ENCODE measurements at regions not wholly inside any gene's neighbourhood (a gene's known extent, or its start where the extent isn't known, plus 50 kb on each side); places are given as distances from the start of the nearest gene placed in this dataset.

DNA sequence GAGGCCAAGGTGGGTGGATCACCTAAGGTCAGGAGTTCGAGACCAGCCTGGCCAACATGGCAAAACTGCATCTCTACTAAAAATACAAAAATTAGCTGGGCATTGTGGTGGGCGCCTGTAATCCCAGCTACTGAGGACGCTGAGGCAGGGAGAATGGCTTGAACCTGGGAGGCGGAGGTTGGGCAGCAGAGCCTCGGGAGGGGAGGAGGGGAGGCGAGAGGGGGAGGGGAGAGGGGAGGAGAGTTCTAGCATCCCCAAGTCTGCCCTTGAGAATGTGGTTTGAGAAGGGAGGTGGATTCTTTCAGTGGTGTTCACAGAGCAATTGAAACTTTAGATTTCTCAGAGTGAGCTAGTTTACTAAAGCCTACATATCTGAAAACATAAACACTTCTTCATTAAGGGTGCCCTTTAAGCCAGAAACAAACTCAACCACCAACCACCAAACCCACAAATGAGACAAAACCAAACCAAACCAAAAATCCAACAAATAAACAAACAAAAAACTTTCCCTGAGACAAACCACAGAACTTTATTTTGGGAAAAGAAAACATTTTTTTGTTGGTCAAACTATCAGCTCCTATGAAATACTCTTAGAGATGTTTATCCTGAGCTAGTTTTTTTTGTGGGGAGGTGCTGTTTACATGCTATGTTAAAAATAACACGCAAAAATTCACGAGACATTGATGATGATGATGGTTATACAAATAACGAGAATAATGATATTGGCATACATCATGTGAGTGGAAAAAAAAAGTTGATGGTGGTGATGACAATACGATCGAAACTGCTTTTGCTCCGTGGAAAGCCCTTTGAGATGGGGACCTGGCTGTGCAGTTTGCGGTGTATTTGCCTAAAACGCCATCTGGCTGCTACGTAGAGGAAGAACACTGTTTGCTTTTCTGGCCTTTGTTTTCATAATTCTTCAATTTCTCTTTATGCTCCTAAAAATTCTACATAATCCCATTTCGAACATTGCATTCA lies 98.2 kb upstream of the PRKX start (continued):
- TF ChIP-seq, protein P1, sequence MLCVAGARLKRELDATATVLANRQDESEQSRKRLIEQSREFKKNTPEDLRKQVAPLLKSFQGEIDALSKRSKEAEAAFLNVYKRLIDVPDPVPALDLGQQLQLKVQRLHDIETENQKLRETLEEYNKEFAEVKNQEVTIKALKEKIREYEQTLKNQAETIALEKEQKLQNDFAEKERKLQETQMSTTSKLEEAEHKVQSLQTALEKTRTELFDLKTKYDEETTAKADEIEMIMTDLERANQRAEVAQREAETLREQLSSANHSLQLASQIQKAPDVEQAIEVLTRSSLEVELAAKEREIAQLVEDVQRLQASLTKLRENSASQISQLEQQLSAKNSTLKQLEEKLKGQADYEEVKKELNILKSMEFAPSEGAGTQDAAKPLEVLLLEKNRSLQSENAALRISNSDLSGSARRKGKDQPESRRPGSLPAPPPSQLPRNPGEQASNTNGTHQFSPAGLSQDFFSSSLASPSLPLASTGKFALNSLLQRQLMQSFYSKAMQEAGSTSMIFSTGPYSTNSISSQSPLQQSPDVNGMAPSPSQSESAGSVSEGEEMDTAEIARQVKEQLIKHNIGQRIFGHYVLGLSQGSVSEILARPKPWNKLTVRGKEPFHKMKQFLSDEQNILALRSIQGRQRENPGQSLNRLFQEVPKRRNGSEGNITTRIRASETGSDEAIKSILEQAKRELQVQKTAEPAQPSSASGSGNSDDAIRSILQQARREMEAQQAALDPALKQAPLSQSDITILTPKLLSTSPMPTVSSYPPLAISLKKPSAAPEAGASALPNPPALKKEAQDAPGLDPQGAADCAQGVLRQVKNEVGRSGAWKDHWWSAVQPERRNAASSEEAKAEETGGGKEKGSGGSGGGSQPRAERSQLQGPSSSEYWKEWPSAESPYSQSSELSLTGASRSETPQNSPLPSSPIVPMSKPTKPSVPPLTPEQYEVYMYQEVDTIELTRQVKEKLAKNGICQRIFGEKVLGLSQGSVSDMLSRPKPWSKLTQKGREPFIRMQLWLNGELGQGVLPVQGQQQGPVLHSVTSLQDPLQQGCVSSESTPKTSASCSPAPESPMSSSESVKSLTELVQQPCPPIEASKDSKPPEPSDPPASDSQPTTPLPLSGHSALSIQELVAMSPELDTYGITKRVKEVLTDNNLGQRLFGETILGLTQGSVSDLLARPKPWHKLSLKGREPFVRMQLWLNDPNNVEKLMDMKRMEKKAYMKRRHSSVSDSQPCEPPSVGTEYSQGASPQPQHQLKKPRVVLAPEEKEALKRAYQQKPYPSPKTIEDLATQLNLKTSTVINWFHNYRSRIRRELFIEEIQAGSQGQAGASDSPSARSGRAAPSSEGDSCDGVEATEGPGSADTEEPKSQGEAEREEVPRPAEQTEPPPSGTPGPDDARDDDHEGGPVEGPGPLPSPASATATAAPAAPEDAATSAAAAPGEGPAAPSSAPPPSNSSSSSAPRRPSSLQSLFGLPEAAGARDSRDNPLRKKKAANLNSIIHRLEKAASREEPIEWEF (IDR thresholded peaks at IDR 0.05; ENCODE audit: insufficient replicate concordance, low read depth, low read length): peak; percentile 66
- TF ChIP-seq TARDBP (IDR thresholded peaks at IDR 0.05; ENCODE audit: borderline replicate concordance): no peak
- TF ChIP-seq SP1 (IDR thresholded peaks at IDR 0.05; ENCODE audit: low read depth, low read length): peak; percentile 28
- TF ChIP-seq POLR2A (IDR thresholded peaks at IDR 0.05; ENCODE audit: low read depth, low read length): no peak
- TF ChIP-seq CREM (IDR thresholded peaks at IDR 0.05; ENCODE audit: low read depth): 0 out of 2 replicates have a peak, but pooled peaks have one; percentile 31
- peak; percentile 72 for TF ChIP-seq IRF4 (IDR thresholded peaks at IDR 0.05; ENCODE audit: low read depth, low read length)
- TF ChIP-seq, protein P2, sequence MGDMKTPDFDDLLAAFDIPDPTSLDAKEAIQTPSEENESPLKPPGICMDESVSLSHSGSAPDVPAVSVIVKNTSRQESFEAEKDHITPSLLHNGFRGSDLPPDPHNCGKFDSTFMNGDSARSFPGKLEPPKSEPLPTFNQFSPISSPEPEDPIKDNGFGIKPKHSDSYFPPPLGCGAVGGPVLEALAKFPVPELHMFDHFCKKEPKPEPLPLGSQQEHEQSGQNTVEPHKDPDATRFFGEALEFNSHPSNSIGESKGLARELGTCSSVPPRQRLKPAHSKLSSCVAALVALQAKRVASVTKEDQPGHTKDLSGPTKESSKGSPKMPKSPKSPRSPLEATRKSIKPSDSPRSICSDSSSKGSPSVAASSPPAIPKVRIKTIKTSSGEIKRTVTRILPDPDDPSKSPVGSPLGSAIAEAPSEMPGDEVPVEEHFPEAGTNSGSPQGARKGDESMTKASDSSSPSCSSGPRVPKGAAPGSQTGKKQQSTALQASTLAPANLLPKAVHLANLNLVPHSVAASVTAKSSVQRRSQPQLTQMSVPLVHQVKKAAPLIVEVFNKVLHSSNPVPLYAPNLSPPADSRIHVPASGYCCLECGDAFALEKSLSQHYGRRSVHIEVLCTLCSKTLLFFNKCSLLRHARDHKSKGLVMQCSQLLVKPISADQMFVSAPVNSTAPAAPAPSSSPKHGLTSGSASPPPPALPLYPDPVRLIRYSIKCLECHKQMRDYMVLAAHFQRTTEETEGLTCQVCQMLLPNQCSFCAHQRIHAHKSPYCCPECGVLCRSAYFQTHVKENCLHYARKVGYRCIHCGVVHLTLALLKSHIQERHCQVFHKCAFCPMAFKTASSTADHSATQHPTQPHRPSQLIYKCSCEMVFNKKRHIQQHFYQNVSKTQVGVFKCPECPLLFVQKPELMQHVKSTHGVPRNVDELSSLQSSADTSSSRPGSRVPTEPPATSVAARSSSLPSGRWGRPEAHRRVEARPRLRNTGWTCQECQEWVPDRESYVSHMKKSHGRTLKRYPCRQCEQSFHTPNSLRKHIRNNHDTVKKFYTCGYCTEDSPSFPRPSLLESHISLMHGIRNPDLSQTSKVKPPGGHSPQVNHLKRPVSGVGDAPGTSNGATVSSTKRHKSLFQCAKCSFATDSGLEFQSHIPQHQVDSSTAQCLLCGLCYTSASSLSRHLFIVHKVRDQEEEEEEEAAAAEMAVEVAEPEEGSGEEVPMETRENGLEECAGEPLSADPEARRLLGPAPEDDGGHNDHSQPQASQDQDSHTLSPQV (IDR thresholded peaks at IDR 0.05): no peak
- TF ChIP-seq ELK1 (IDR thresholded peaks at IDR 0.05; ENCODE audit: low read depth, low read length): no peak
- TF ChIP-seq NBN (IDR thresholded peaks at IDR 0.05): peak; percentile 77
- no peak for TF ChIP-seq MYC (IDR thresholded peaks at IDR 0.05; ENCODE audit: insufficient read depth, insufficient read length, insufficient replicate concordance, low read length, severe bottlenecking)
- TF ChIP-seq, protein P3, sequence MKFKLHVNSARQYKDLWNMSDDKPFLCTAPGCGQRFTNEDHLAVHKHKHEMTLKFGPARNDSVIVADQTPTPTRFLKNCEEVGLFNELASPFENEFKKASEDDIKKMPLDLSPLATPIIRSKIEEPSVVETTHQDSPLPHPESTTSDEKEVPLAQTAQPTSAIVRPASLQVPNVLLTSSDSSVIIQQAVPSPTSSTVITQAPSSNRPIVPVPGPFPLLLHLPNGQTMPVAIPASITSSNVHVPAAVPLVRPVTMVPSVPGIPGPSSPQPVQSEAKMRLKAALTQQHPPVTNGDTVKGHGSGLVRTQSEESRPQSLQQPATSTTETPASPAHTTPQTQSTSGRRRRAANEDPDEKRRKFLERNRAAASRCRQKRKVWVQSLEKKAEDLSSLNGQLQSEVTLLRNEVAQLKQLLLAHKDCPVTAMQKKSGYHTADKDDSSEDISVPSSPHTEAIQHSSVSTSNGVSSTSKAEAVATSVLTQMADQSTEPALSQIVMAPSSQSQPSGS (IDR thresholded peaks at IDR 0.05; ENCODE audit: low read length): peak; percentile 83
- no peak for TF ChIP-seq HDAC2 (IDR thresholded peaks at IDR 0.05)
- TF ChIP-seq ZNF384 (IDR thresholded peaks at IDR 0.05; ENCODE audit: borderline replicate concordance, low read depth, low read length): peak; percentile 83
- no peak for TF ChIP-seq RB1 (IDR thresholded peaks at IDR 0.05; ENCODE audit: borderline replicate concordance)
- no peak for TF ChIP-seq SREBF1 (IDR thresholded peaks at IDR 0.05; ENCODE audit: low read length)
- no peak for TF ChIP-seq STAT1 (conservative IDR thresholded peaks at IDR 0.05)
- no peak for TF ChIP-seq PAX5 (IDR thresholded peaks at IDR 0.05; ENCODE audit: borderline replicate concordance, low read depth, low read length)
- peak; percentile 79 for TF ChIP-seq MEF2A (IDR thresholded peaks at IDR 0.05; ENCODE audit: insufficient read depth, low read depth, low read length)
- TF ChIP-seq STAT3 (IDR thresholded peaks at IDR 0.05; ENCODE audit: low read depth, low read length): peak; percentile 71; the same call in 1 of the 2 replicates

All from GM12878 (cell line).